ENCODE measurements at regions not wholly inside any gene's neighbourhood (a gene's known extent, or its start where the extent isn't known, plus 50 kb on each side); places are given as distances from the start of the nearest gene placed in this dataset.

DNA sequence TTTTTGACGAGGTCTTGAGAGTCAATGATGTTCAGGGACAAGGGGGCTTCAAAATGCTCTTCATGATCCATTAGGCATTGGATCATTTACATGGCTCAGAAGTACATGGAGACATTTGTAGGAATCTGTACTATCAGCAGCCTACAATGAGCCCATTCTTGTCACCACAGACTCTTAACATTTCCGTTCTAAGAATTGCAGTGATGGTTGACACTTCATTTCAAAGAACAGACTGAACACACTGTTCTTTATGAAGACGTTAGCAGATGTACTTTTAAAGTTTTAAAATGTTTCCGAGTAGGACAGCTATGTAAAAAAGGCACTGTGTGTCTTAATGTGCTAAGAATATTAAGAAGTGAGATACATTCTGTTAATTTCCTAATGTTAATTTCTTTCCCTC is 97.3 kb upstream of the GOT2 start:
- H4K20me1 ChIP-seq (ENCODE audit: insufficient read depth, low read length): no peaks in the 10 kb centered on the region
- ChIA-PET POLR2A (no interaction called here), CTCF (ENCODE audit: low intra/inter-chr PET ratio, low total read pairs) (no interaction called here)
- no peak overlapping the region for H3K4me3 ChIP-seq (replicated peaks in 1 of 3; ENCODE audit: insufficient read depth in 1 of 3, low read depth in 2 of 3, low read length in 3 of 3)
- FAIRE-seq: no peak
- H3K9me3 ChIP-seq (ENCODE audit: low read length): no peaks in the 10 kb centered on the region
- no peak overlapping the region for H3K9ac ChIP-seq (ENCODE audit: insufficient read depth, low read depth, low read length)
- no peaks in the 10 kb centered on the region for H3K36me3 ChIP-seq (replicated peaks in 1 of 2; ENCODE audit: control insufficient read depth in 1 of 2, insufficient read depth in 2 of 2, low read length in 2 of 2)
- TF ChIP-seq ZNF580 (CRISPR knock-in tag; IDR thresholded peaks at IDR 0.05; ENCODE audit: borderline replicate concordance, low read depth) (no peak), HNRNPK (IDR thresholded peaks at IDR 0.05; ENCODE audit: low read depth, low read length, poor library complexity, severe bottlenecking) (peak; percentile 42)
- H3K4me1 ChIP-seq (ENCODE audit: insufficient read depth, low read length): no peaks in the 10 kb centered on the region
- DNase-seq (ENCODE audit: low spot score): no peak
- no peak overlapping the region for H2AFZ ChIP-seq (ENCODE audit: low read length)
- in situ Hi-C loops (cut with HindIII; ENCODE audit: extremely low pct_ligation_motif_present, low pct_unique_long_range_greater_than_20kb): no loop called here
- 21% methylated on average over 4 of the region's 4 CpGs for WGBS (ENCODE audit: low lambda C conversion rate)
- no peaks in the 10 kb centered on the region for H3K27me3 ChIP-seq (ENCODE audit: control insufficient read depth in 1 of 2, insufficient read depth in 2 of 2, low read length in 2 of 2)
- intact Hi-C loops (cut with micrococcal nuclease; ENCODE audit: unreplicated experiment): no loop called here
- no TSS peak for BruUV-seq (replicated peaks)
- no peaks in the 10 kb centered on the region for H3K79me2 ChIP-seq (ENCODE audit: insufficient read depth, low read length)
- no peak overlapping the region for H3K27ac ChIP-seq (ENCODE audit: extremely low read length, insufficient read depth, low read length)
- ATAC-seq: no peak
- no peak overlapping the region for H3K4me2 ChIP-seq (ENCODE audit: low read depth, low read length)

GRCh38 chr16:58828901-58829545 is 94.9 kb upstream of the GOT2 start:
- ATAC-seq: no peak

More at GRCh38 chr16:58828901-58829545, 94.9 kb upstream of the GOT2 start:
- Histone ChIP-seq H3K27me3 (ENCODE audit: control insufficient read depth in 1 of 2, insufficient read depth in 2 of 2, low read length in 2 of 2) (no peaks in the 10 kb centered on the region), H2AFZ (ENCODE audit: low read length) (no peak overlapping the region), H3K4me2 (ENCODE audit: low read depth, low read length) (no peak overlapping the region), H3K9ac (ENCODE audit: insufficient read depth, low read depth, low read length) (no peak overlapping the region), H3K4me3 (replicated peaks in 1 of 3; ENCODE audit: insufficient read depth in 1 of 3, low read depth in 2 of 3, low read length in 3 of 3) (no peak overlapping the region), H3K79me2 (ENCODE audit: insufficient read depth, low read length) (no peaks in the 10 kb centered on the region), H3K36me3 (replicated peaks in 1 of 2; ENCODE audit: control insufficient read depth in 1 of 2, insufficient read depth in 2 of 2, low read length in 2 of 2) (no peaks in the 10 kb centered on the region), H3K9me3 (ENCODE audit: low read length) (no peaks in the 10 kb centered on the region), H4K20me1 (ENCODE audit: insufficient read depth, low read length) (no peaks in the 10 kb centered on the region), H3K4me1 (ENCODE audit: insufficient read depth, low read length) (no peaks in the 10 kb centered on the region), H3K27ac (ENCODE audit: extremely low read length, insufficient read depth, low read length) (no peak overlapping the region)
- POLR2A ChIA-PET: no interaction called here
- FAIRE-seq (no peak), DNase-seq (ENCODE audit: low spot score) (no peak)
- 23% methylated on average over 8 of the region's 8 CpGs for WGBS (ENCODE audit: low lambda C conversion rate)
- intact Hi-C loops (cut with micrococcal nuclease; ENCODE audit: unreplicated experiment) (no loop called here), in situ Hi-C loops (cut with HindIII; ENCODE audit: extremely low pct_ligation_motif_present, low pct_unique_long_range_greater_than_20kb) (no loop called here)
- CTCF ChIA-PET (ENCODE audit: low intra/inter-chr PET ratio, low total read pairs): no interaction called here
- BruUV-seq (replicated peaks): no TSS peak
- TF ChIP-seq FOXJ3 (CRISPR knock-in tag; IDR thresholded peaks at IDR 0.05; ENCODE audit: borderline replicate concordance) (no peak), HMGXB3 (CRISPR knock-in tag; IDR thresholded peaks at IDR 0.05; ENCODE audit: borderline replicate concordance) (no peak), ZFP1 (CRISPR knock-in tag; IDR thresholded peaks at IDR 0.05) (no peak), HMG20A (CRISPR knock-in tag; IDR thresholded peaks at IDR 0.05; ENCODE audit: borderline replicate concordance) (no peak), TEAD3 (CRISPR knock-in tag; optimal IDR thresholded peaks at IDR 0.05; ENCODE audit: borderline replicate concordance) (no peak), ZNF275 (CRISPR knock-in tag; IDR thresholded peaks at IDR 0.05; ENCODE audit: borderline replicate concordance) (no peak)

Data from HepG2 (cell line).